GM18861 (cell line): ENCODE measurements at regions not wholly inside any gene's neighbourhood (a gene's known extent, or its start where the extent isn't known, plus 50 kb on each side); places are given as distances from the start of the nearest gene placed in this dataset.
"Not testable (repeated sequence)": the region's sequence is repeated elsewhere in the genome, so short reads cannot be mapped to it uniquely, and the experiment has no call there.

Source experiments
- ATAC-seq: cut with Tn5 transposase; IDR thresholded peaks from one replicate; pipeline ENCODE4 v1.9.1; 2021; ENCODE audit not compliant: unreplicated experiment

GRCh38 chr1:212495766-212496494, 63.2 kb downstream of the NENF start:
- ATAC-seq: no peak

- no peak for ATAC-seq
Observed at GRCh38 chr1:212496682-212497081, 64.0 kb downstream of the NENF start.

GRCh38 chr1:212497553-212497952, 64.8 kb downstream of the NENF start:
- no peak for ATAC-seq

- no peak for ATAC-seq
Observed at GRCh38 chr1:212498283-212499040, 65.7 kb downstream of the NENF start.

GRCh38 chr1:212500351-212500750, 67.6 kb downstream of the NENF start:
- ATAC-seq: no peak

GRCh38 chr1:212500983-212501382, 68.3 kb downstream of the NENF start:
- ATAC-seq: no peak

GRCh38 chr1:212503714-212504113, 71.0 kb downstream of the NENF start:
- no peak for ATAC-seq

- ATAC-seq: no peak
Observed at GRCh38 chr1:212504171-212504803, 71.6 kb downstream of the NENF start.

- no peak for ATAC-seq
Observed at GRCh38 chr1:212506666-212507065, 73.9 kb downstream of the NENF start.

GRCh38 chr1:212507369-212507768, 74.6 kb downstream of the NENF start:
- ATAC-seq: no peak

GRCh38 chr1:212512816-212513559, 80.3 kb downstream of the NENF start:
- ATAC-seq: no peak

GRCh38 chr1:212513586-212513985, 80.9 kb downstream of the NENF start:
- ATAC-seq: no peak

GRCh38 chr1:212514056-212514614, 81.4 kb downstream of the NENF start:
- no peak for ATAC-seq

- ATAC-seq: no peak
Observed at GRCh38 chr1:212514782-212515181, 82.1 kb downstream of the NENF start.

- no peak for ATAC-seq
Observed at GRCh38 chr1:212515329-212515760, 82.6 kb downstream of the NENF start.

GRCh38 chr1:212516012-212516411, 83.3 kb downstream of the NENF start:
- not testable (repeated sequence) for ATAC-seq

GRCh38 chr1:212518188-212519054, 85.7 kb downstream of the NENF start:
- ATAC-seq: no peak

- no peak for ATAC-seq
Observed at GRCh38 chr1:212519131-212519530, 86.4 kb downstream of the NENF start.

- ATAC-seq: no peak
Observed at GRCh38 chr1:212520299-212520698, 87.6 kb downstream of the NENF start.

- ATAC-seq: no peak
Observed at GRCh38 chr1:212520746-212521145, 87.8 kb upstream of the ATF3 start.
